ENCODE measurements at regions not wholly inside any gene's neighbourhood (a gene's known extent, or its start where the extent isn't known, plus 50 kb on each side); places are given as distances from the start of the nearest gene placed in this dataset.
A peak's percentile ranks its signal among the peaks of the same experiment; 100 is the strongest.

DNA sequence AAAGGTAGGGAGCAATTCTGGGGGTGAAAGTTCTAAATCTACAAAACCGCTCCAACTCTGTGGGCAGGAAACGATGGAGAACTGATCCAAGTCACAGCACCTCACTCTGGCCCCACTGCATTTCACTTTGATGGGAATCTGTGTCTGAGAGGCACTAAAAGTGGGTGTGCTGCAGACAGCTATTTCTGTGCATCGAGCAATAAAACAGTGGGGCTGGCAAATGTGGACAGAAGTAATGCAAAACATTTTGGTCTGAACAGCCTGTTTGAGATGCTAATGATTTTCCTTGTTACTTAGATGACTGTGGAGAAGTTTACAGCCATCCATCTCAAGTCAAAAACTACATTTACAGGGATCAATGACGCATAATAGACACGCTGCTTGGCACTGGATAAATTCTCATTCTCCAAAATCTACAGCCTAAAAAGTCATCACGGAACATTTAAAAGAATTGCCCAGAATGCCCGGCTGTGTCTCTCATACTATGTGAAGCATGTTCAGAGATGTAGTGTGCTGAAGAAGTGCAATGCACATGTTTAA, 1671.6 kb upstream of the TENM3 start:
- no peak for DNase-seq (ENCODE audit: low spot score)

GRCh38 chr4:180578175-180578574, 1665.0 kb upstream of the TENM3 start:
- DNase-seq (ENCODE audit: low spot score) = no peak

- DNase-seq (ENCODE audit: low spot score) = no peak
These were observed 1662.1 kb upstream of the TENM3 start for GRCh38 chr4:180581061-180581460.

DNA sequence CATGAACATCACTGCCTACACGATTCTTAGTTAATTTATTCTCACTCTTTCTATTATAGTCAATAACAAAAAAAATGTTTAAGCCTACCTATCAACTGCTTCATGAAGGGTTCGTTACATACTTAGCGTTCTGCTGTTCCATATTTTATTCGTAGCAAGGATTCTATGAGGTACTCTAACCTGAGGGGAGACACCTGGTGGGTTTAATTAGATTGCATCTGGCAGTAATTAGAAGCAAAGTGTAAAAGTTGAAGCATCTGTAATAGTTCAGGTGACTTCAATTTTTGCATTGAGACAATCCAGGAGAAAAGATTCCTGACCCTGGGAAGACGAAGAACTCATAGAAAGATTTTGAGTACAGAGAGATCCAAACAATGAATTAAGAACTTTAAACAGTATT, 1655.8 kb upstream of the TENM3 start:
- DNase-seq (ENCODE audit: low spot score) = no peak

DNA sequence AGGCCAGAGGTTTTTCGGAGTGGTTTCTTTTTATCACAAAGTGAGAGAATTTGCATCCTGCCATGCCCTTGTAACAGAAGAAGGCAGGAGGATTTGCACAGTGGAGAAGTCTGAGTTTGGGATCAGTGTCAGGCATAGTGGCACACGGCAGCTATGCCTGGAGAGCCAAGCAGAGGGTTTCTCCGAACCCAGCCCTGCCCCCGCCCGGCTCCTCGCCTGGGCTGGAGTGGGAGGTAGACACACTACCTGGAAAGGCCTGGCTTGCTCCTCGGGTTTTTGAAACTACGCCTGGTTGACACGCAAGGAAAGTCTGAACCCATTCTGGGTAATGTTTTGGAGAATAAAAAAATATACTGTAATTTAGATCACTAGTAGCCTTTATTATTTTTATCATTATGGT, 1653.6 kb upstream of the TENM3 start:
- no peak for DNase-seq (ENCODE audit: low spot score)

GRCh38 chr4:180596888-180597483, 1646.2 kb upstream of the TENM3 start:
- DNase-seq (ENCODE audit: low spot score) = no peak

DNA sequence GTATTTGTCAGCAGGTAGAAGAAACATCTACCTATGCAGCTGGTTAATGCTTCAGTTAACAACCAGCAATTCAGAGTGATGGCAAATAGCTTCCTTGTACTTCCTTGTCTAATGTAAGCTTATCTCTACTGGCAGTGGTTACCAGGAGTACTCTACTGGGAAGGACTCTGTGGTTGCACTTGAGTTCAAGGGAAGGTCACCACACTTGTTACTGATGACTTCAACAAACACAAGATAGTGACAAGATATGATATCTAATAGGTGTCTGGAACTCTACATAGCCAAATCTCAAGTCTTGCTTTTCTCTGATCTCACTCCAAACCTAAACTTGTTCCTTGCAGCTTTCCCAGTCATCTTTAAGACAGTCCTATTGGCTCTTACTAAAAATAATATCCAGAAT, 1644.9 kb upstream of the TENM3 start:
- no peak for DNase-seq (ENCODE audit: low spot score)

GRCh38 chr4:180603791-180604190, 1639.4 kb upstream of the TENM3 start:
- DNase-seq (ENCODE audit: low spot score) = no peak

- DNase-seq (ENCODE audit: low spot score) = peak; percentile 10
These were observed 1632.9 kb upstream of the TENM3 start for GRCh38 chr4:180610324-180610723.

DNA sequence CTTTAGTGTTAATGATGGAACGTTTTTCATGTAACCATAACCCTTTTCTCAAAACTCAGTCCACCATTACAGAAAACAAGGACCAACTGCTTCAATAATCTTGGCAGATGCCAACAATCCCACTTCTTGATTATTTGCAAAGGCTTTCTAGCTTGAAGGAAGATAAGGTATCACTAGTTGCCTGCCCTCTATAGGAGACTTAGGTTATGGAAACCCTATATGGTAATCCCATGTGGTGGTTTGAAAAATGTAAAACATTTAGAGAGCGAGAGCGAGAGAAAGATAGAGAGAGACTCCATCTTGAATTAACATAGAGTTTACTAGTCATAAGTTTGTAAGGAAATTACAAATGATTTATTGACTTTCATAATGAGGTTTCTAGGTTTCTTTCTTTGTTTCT, 1627.5 kb upstream of the TENM3 start:
- DNase-seq (ENCODE audit: low spot score) = no peak

DNA sequence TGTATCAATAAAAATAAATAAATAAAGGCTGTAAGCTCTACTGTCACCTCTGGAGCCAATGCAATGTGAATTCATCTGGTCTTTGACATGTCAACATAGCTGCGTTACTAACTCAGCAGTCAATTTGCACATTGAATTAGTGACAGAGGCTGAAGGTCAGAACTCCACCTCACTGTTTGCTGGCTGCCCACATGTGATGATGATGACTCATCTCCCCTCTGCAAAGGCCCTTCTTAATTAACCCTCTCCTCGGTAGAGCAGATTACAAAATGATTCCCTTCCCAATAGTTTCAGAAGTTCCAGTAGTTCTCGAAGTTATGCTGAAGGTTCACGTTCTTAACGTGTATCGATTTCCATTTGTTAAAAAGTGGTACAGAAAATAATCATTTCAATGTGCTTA, 1626.0 kb upstream of the TENM3 start:
- peak; percentile 72 for DNase-seq (ENCODE audit: low spot score)

GRCh38 chr4:180618396-180618795, 1624.8 kb upstream of the TENM3 start:
- peak; percentile 84 for DNase-seq (ENCODE audit: low spot score)

DNA sequence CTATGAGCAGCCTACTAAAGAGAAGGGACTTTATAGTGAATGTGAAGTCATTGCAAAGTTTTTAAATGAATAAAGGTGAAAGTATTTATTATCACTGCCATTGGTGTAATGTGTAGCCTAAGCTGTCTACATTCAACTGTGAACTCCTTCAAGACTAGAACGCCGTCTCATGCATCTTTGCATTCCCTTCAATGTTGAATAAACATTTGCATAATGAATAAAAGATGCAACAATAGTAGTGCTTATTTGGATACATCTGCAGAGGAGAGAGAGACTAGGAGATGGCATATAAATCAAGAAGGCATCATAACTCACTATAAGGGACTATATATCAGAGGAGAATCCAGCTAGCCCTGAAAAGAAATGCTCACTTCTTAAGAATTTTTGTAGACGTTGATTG, 1623.8 kb upstream of the TENM3 start:
- no peak for DNase-seq (ENCODE audit: low spot score)

DNA sequence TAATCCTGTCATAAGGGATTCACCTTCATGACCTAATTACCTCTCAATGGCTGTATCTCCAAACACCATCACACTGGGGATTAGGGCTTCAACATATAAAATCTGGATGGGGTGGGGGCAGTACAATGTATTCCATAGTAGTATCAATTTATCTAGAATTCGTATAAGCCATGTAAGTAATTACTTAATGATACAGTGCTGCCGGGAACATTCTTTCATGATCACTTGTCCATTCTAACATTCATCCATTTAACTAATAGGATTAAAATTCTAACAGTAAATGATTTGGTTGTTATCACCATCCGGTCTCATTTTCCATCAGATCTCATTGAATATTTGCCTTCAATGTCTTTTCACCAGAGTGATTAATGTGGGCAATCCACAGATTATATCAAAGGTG, 1620.9 kb upstream of the TENM3 start:
- DNase-seq (ENCODE audit: low spot score) = no peak

- DNase-seq (ENCODE audit: low spot score) = no peak
These were observed 1617.5 kb upstream of the TENM3 start for GRCh38 chr4:180625653-180626052.

DNA sequence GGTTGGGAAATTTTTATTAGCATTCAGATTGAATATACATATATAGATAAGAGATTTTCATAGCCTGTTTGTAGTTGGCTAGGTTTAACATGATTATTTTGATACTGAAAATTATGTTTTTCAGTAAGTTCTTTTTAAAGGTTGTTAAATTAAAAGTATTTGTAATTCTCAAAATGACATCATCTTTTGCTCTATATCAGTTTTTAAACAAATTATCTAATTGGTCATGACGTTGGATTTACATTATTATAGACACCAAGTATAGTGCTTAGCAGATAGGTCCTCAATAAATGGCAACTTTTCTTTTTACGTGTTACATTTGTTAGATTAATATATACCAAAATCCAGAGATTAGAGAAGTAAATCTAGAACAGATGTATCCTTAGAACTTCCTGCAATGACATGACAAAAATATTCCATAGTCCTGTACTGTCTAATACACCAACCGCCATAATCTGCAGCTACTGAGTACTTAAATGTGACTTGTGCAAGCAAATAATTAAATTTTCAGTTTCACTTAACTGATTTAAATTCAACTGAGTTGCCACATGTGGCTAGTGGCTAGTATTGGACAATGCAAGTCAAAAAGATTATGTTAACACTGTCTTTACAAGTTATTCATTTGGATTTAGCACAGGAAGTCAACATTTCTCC, 1613.1 kb upstream of the TENM3 start:
- no peak for DNase-seq (ENCODE audit: low spot score)

DNA sequence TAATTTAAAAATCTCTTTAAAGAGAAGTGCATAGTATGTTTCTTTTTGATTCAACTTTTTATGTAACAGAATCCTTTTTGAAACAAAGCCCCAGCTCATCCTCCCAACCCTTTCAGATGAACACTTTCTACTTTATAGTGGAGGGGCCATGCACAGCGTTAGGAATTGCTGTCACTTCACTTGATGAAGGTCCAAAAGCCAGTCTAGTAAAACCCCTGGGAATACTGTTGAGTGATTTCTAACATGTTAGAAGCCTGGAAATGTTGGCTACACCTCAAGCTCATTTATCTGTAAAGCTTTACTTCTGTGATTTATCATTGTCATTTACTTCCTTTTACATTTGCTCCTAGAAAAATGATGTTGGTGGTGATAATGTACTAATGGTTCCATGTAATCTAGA, 1608.9 kb upstream of the TENM3 start:
- DNase-seq (ENCODE audit: low spot score) = no peak

- DNase-seq (ENCODE audit: low spot score) = no peak
These were observed 1607.9 kb upstream of the TENM3 start for GRCh38 chr4:180635281-180635680.

DNA sequence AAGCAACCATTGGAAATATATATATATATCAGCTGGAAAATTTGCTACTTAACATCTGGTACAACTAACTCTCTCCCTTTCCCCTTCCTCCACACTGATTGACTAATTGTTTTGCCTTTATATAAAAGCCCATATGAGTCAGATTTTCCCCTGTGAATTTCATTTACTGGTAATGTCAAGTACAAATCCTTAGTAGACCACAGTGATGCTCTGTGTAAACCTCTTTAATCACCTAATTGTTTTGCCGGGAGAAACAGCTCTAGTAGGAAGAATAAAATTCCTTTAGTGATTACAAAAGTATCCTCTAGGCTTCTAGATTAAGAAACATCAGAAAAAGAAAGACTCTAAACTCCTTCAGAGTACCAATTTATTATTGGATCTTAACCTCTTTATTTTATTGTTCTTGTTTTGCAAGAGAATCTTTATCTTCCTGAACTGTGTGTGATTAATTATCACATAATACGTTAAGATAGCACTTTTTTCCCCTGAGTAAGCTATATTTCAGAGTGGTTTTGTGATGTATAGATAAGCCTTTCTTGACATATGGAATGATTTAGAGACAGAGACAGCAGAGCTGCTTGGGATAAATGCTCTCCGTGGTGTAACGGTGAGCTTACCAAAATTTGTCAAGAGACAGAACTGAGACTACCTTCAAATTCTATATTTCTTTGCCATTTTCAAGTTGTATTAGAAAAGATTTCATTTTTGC, 1606.4 kb upstream of the TENM3 start:
- peak; percentile 71 for DNase-seq (ENCODE audit: low spot score)

DNA sequence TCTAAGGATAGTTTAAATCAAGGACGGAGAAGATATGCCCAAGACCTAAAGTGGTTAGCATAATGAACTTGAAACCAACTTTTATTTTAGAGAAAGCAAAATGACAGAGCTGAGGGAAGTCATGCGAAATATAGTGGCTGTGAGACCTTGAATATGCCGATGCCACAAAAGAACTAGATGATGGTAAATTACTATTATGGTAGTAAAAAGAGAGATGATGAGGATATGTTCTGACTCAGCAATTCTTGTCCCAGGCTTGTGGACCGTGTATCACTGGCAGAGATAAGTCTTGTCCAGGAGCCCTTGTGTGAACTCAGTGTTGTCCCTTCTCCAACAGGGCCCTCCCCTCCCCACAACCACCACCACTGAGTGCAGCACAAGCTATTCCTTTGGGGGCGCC, 1605.6 kb upstream of the TENM3 start:
- DNase-seq (ENCODE audit: low spot score) = no peak

DNA sequence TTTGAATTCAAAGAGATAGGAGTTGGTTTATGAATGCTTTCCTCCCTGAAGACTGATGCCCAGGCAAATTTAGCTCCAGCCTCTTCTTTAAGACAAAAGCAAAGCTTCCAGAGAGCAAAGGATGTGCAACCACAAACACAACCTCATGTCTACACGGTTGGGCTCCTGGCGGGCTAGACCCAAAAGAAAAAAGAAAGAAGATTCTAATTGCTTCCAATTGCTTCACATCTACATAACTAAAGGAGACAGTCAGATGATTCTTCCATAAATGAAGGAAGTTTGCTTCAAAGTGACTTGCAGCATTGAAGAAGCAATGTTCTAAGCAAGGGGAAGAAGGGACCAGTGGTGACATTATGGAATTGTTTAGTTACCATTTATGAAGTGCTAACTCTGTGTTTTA, 1603.0 kb upstream of the TENM3 start:
- no peak for DNase-seq (ENCODE audit: low spot score)

GRCh38 chr4:180641495-180641894, 1601.7 kb upstream of the TENM3 start:
- no peak for DNase-seq (ENCODE audit: low spot score)

DNA sequence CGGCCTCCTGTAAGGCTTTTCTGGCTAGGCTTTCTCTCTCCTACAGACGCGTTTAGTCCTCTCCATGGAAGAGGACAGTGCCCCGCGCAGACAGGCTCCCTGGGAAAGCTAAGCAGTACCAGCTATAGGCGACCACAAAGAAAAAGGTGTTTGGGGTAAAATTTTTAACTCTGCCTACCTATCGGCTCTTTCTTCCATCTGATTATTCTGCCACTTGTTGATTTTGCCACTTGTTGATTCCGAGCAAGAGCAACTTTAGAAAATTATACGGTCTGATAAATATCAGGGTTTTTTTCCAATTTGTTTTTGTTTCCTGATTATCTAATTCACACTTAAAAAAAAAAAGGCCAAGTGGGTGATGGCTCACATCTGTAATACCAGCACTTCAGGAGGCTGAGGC, 1600.5 kb upstream of the TENM3 start:
- no peak for DNase-seq (ENCODE audit: low spot score)
